GM23248 (cell line): ENCODE measurements at regions not wholly inside any gene's neighbourhood (a gene's known extent, or its start where the extent isn't known, plus 50 kb on each side); places are given as distances from the start of the nearest gene placed in this dataset.

ENCODE experiments used
- DNase-seq: peaks from one replicate; pipeline ENCODE4 v3.0.0-alpha.2; 2015
- H2AFZ ChIP-seq: fragments of 200-600 bp; sonication (generic); 2 replicates; pipeline ENCODE4 v1.6.1; 2016; ENCODE audit warnings: antibody characterized with exemption
- H3F3A ChIP-seq: fragments of 200-600 bp; sonication (generic); 2 replicates; pipeline ENCODE4 v1.6.1; 2016; ENCODE audit warnings: mild to moderate bottlenecking, antibody characterized with exemption, mixed run types; ENCODE audit not compliant: insufficient read depth
- H3K27ac ChIP-seq: fragments of 200-600 bp; sonication (generic); 2 replicates; pipeline ENCODE4 v1.5.1; 2016; ENCODE audit warnings: mild to moderate bottlenecking
- H3K27me3 ChIP-seq: fragments of 200-600 bp; sonication (generic); replicated peaks from 2 replicates; pipeline ENCODE4 v1.6.1; 2016; ENCODE audit warnings: mild to moderate bottlenecking; ENCODE audit not compliant: insufficient read depth
- H3K36me3 ChIP-seq: fragments of 200-600 bp; sonication (generic); 2 replicates; pipeline ENCODE4 v1.6.1; 2016; ENCODE audit warnings: low read depth, mild to moderate bottlenecking
- H3K4me1 ChIP-seq: fragments of 200-600 bp; sonication (generic); 2 replicates; pipeline ENCODE4 v1.6.1; 2016; ENCODE audit warnings: mild to moderate bottlenecking; ENCODE audit not compliant: insufficient read depth
- H3K4me2 ChIP-seq: fragments of 200-600 bp; sonication (generic); one replicate; pipeline ENCODE4 v1.6.1; 2016; ENCODE audit warnings: mild to moderate bottlenecking; ENCODE audit not compliant: unreplicated experiment
- H3K4me3 ChIP-seq: fragments of 200-600 bp; sonication (generic); 2 replicates; pipeline ENCODE4 v1.5.1; 2016; ENCODE audit warnings: mild to moderate bottlenecking
- H3K79me2 ChIP-seq: fragments of 200-600 bp; sonication (generic); 2 replicates; pipeline ENCODE4 v1.6.1; 2016; ENCODE audit warnings: mild to moderate bottlenecking; ENCODE audit not compliant: insufficient read depth
- H3K9ac ChIP-seq: fragments of 200-600 bp; sonication (generic); 2 replicates; pipeline ENCODE4 v1.6.1; 2016; ENCODE audit warnings: mild to moderate bottlenecking
- H3K9me2 ChIP-seq: fragments of 200-600 bp; sonication (generic); 2 replicates; pipeline ENCODE4 v1.6.1; 2016; ENCODE audit warnings: mixed run types, mild to moderate bottlenecking, moderate library complexity; ENCODE audit not compliant: insufficient read depth
- H3K9me3 ChIP-seq: fragments of 200-600 bp; sonication (generic); one replicate; pipeline ENCODE4 v1.6.1; 2017; ENCODE audit warnings: low read depth
- H4K20me1 ChIP-seq: fragments of 200-600 bp; sonication (generic); 2 replicates; pipeline ENCODE4 v1.6.0; 2016; ENCODE audit not compliant: insufficient read depth
- EZH2 ChIP-seq: fragments of 200-600 bp; sonication (generic); IDR thresholded peaks from 2 replicates; pipeline ENCODE4 v1.6.1; 2018; ENCODE audit warnings: antibody characterized with exemption, mild to moderate bottlenecking; ENCODE audit not compliant: insufficient read depth, poor library complexity, severe bottlenecking
- EZH2phosphoT487 ChIP-seq: fragments of 200-600 bp; sonication (generic); IDR thresholded peaks from 2 replicates; pipeline ENCODE4 v1.6.1; 2018; ENCODE audit warnings: antibody characterized with exemption, moderate library complexity, mild to moderate bottlenecking, low read depth; ENCODE audit not compliant: insufficient read depth
- WGBS, 2 experiments: methylation state at CpG; one replicate each; pipeline ENCODE4 v1.1.6; 2015 to 2017; ENCODE audit warnings: low lambda C conversion rate in 2 of 2, low coverage in 1 of 2; ENCODE audit errors: missing lambda C conversion rate in 2 of 2; 5-methylcytosine and 5-hydroxymethylcytosine counted together
- in situ Hi-C: fragments of 300-500 bp; cut with MboI; formaldehyde crosslinking; loops from 2 replicates; pipeline ENCODE4 v1.15.0; 2020

GRCh38 chr10:105844241-105844640 is 1203.2 kb downstream of the SORCS3 start:
- no peaks in the 10 kb centered on the region for H3K79me2 ChIP-seq
- TF ChIP-seq EZH2 (no peak), EZH2phosphoT487 (no peak)
- no peak overlapping the region for H3K4me2 ChIP-seq
- no peak for DNase-seq
- no peaks in the 10 kb centered on the region for H3K4me1 ChIP-seq
- no peaks in the 10 kb centered on the region for H3F3A ChIP-seq
- no peak overlapping the region for H2AFZ ChIP-seq
- no peak overlapping the region for H3K9ac ChIP-seq
- in situ Hi-C loops, result no loop called here
- WGBS, 2 experiments, result 28 to 31% methylated on average over 4 of the region's 4 CpGs
- H3K27ac ChIP-seq, result no peak overlapping the region
- H3K36me3 ChIP-seq, result no peaks in the 10 kb centered on the region
- no peak overlapping the region for H3K4me3 ChIP-seq
- H3K9me3 ChIP-seq, result no peaks in the 10 kb centered on the region
- H3K9me2 ChIP-seq, result no peaks in the 10 kb centered on the region
- no peaks in the 10 kb centered on the region for H3K27me3 ChIP-seq
- H4K20me1 ChIP-seq, result no peaks in the 10 kb centered on the region

GRCh38 chr10:105843786-105844185 is 1202.7 kb downstream of the SORCS3 start:
- TF ChIP-seq EZH2phosphoT487 (no peak), EZH2 (no peak)
- Histone ChIP-seq H3K4me2 (no peak overlapping the region), H3K36me3 (no peaks in the 10 kb centered on the region), H2AFZ (no peak overlapping the region), H3K4me1 (no peaks in the 10 kb centered on the region), H3K9ac (no peak overlapping the region), H3K79me2 (no peaks in the 10 kb centered on the region), H3K27me3 (no peaks in the 10 kb centered on the region), H3K9me2 (no peaks in the 10 kb centered on the region), H3K27ac (no peak overlapping the region), H3K4me3 (no peak overlapping the region), H3F3A (no peaks in the 10 kb centered on the region), H3K9me3 (no peaks in the 10 kb centered on the region), H4K20me1 (no peaks in the 10 kb centered on the region)
- DNase-seq, result no peak
- 5 to 8% methylated on average over 3 of the region's 3 CpGs for WGBS, 2 experiments
- in situ Hi-C loops, result no loop called here

GRCh38 chr10:105840288-105840770 is 1199.2 kb downstream of the SORCS3 start:
- no peaks in the 10 kb centered on the region for H3K79me2 ChIP-seq
- H3K4me2 ChIP-seq, result no peak overlapping the region
- in situ Hi-C loops, result no loop called here
- no peaks in the 10 kb centered on the region for H3F3A ChIP-seq
- TF ChIP-seq EZH2 (no peak), EZH2phosphoT487 (no peak)
- 18 to 26% methylated on average over 6 of the region's 6 CpGs for WGBS, 2 experiments
- H2AFZ ChIP-seq, result no peak overlapping the region
- no peak overlapping the region for H3K4me3 ChIP-seq
- H4K20me1 ChIP-seq, result no peaks in the 10 kb centered on the region
- H3K9ac ChIP-seq, result no peak overlapping the region
- H3K36me3 ChIP-seq, result no peaks in the 10 kb centered on the region
- no peaks in the 10 kb centered on the region for H3K9me2 ChIP-seq
- H3K9me3 ChIP-seq, result no peaks in the 10 kb centered on the region
- H3K27ac ChIP-seq, result no peak overlapping the region
- H3K4me1 ChIP-seq, result no peaks in the 10 kb centered on the region
- no peaks in the 10 kb centered on the region for H3K27me3 ChIP-seq
- no peak for DNase-seq

- peak overlapping the region; percentile 33; the same call in 1 of the 2 replicates for H2AFZ ChIP-seq
- H3K27me3 ChIP-seq, result no peaks in the 10 kb centered on the region
- H3K9ac ChIP-seq, result no peak overlapping the region
- no peaks in the 10 kb centered on the region for H3K4me1 ChIP-seq
- no peaks in the 10 kb centered on the region for H3F3A ChIP-seq
- no peaks in the 10 kb centered on the region for H3K36me3 ChIP-seq
- no peaks in the 10 kb centered on the region for H3K79me2 ChIP-seq
- H3K4me3 ChIP-seq, result peak overlapping the region; percentile 54
- peak overlapping the region; percentile 44 for H3K4me2 ChIP-seq
- no peak for DNase-seq
- no peaks in the 10 kb centered on the region for H3K9me2 ChIP-seq
- TF ChIP-seq EZH2, result no peak
- no peak for TF ChIP-seq EZH2phosphoT487
- no peak overlapping the region for H3K27ac ChIP-seq
- in situ Hi-C loops, result no loop called here
- 18 to 22% methylated on average over 2 of the region's 2 CpGs for WGBS, 2 experiments
- no peaks in the 10 kb centered on the region for H4K20me1 ChIP-seq
- no peaks in the 10 kb centered on the region for H3K9me3 ChIP-seq
These were observed 1197.3 kb downstream of the SORCS3 start for GRCh38 chr10:105838392-105838791.

- WGBS, 2 experiments, result 2 to 4% methylated on average over 2 of the region's 2 CpGs
- H3K36me3 ChIP-seq, result no peaks in the 10 kb centered on the region
- in situ Hi-C loops, result no loop called here
- H3K27ac ChIP-seq, result no peak overlapping the region
- no peaks in the 10 kb centered on the region for H4K20me1 ChIP-seq
- H3K9me3 ChIP-seq, result no peaks in the 10 kb centered on the region
- peak overlapping the region; percentile 44 for H3K4me2 ChIP-seq
- peak overlapping the region; percentile 54 for H3K4me3 ChIP-seq
- peak; percentile 13 for DNase-seq
- no peaks in the 10 kb centered on the region for H3K79me2 ChIP-seq
- no peak for TF ChIP-seq EZH2phosphoT487
- TF ChIP-seq EZH2, result no peak
- H3F3A ChIP-seq, result no peaks in the 10 kb centered on the region
- H3K4me1 ChIP-seq, result no peaks in the 10 kb centered on the region
- H3K9ac ChIP-seq, result no peak overlapping the region
- H3K9me2 ChIP-seq, result no peaks in the 10 kb centered on the region
- H2AFZ ChIP-seq, result peak overlapping the region; percentile 33
- H3K27me3 ChIP-seq, result no peaks in the 10 kb centered on the region
These were observed 1196.9 kb downstream of the SORCS3 start for GRCh38 chr10:105837951-105838350.
